HG03135 (cell line): ENCODE measurements at regions not wholly inside any gene's neighbourhood (a gene's known extent, or its start where the extent isn't known, plus 50 kb on each side); places are given as distances from the start of the nearest gene placed in this dataset.
"Not testable (repeated sequence)": the region's sequence is repeated elsewhere in the genome, so short reads cannot be mapped to it uniquely, and the experiment has no call there.

ENCODE experiments used
- ATAC-seq: cut with Tn5 transposase; IDR thresholded peaks from one replicate; pipeline ENCODE4 v1.9.1; 2021; ENCODE audit warnings: mild to moderate bottlenecking, moderate library complexity; ENCODE audit not compliant: unreplicated experiment

DNA sequence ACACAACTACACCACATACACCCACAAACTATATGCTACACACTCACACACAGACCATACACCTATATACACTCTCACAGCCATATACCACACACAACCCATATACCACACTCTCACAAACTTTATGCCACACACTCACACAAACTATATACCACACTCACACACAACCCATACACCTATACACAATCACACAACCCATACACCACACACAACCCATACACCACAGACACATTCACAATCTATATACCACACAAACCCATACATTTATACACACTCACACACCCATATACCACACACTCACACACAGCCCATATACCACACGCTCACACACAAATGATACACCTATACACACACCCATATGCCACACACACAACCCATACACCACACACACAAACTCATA, 163.3 kb downstream of the TMEM121 start:
- no peak for ATAC-seq

DNA sequence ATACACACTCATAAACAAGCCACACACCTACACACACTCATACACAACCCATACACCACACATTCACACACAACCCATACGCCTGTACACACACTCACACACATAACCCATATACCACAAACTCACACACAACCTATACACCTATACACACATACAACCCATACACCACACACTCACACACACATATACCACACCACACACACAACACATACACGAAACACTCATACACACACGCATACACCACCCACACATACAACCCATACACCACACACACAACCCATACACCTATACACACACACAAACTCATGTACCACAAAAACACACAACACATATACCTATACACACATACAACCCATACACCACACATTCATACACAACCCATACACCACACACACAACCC, 164.3 kb downstream of the TMEM121 start:
- no peak for ATAC-seq

DNA sequence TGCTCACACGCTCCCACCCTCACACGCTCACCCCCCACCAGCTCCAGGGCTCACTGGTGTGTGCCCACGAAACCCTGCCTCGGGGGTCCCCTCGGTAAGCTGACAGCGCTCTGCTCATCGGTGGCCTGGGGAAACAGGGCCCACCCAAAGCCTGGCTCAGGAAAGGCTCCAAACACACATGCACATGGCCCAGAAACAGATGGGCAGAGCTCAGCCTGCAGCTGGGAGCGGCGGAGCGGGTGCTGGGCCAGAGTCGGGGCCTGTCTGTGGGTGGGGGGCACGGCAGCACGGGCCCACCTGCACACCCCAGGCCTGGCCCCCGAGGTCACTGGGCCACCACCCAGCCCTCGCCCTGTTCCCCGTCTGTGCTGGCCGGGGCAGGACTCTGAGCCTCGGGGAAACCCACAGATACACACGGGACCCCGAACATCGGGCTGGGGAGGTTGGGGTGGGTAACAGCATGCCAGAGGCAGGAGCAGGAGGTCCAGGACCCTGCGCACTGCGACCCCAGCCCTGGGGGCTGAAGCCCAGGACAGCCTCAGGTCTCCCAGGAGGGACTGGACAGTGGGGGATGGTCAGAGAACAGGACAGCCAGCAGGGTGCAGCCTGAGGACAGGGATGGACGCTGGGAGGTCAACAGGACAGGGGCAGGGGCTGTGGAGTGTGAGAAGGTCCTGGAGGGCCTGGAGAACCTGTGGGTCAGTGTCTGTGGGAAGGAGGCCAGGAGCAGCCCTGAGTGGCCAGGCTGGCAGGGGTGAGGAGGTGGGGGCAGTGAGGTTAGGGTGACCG, 165.1 kb downstream of the TMEM121 start:
- ATAC-seq: not testable (repeated sequence)

DNA sequence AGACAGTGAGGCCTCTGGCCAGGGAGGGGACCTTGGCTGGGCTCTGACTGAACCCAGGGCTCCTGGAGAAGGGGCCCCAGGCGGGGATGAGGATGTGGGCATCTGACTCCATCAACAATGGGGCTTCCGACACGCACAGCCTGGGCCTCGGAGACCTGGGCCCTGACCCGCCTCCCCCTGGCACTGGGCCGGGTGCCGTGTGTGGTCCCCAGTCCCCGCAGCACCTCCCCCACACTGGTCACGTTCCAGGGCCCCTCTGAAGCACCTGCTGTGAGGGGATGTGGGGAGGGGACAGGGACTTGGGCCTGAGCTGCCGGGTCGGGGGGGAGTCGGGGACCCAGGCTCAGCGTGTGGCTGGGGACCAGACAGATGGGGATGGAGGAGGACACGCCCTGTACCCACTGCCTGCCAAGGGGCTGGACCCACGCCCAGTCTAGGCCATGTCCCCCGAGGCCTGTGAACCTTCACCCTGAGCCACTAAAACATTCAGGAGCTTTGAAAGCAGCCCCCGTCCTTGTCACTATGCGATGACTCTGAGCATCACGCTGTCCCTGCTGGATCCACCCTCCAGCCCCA, 165.8 kb downstream of the TMEM121 start:
- ATAC-seq: not testable (repeated sequence)

DNA sequence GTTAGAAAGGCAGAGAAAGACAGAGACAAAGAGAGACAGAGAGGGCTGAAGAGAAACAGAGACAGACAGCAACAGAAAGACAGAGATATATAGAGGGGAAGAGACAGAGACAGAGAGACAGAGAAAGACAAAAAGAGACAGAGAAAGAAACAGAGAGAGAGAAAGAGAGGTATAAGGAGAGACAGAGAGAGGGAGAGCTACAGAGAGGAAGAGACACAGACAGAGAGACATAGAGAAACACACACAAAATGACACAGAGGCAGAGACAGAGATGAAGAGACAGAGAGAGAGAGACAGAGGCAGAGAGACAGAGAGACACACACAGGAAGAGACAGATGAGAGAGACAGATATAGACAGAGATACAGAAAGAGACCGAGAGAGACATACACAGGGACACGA, 168.6 kb downstream of the TMEM121 start:
- no peak for ATAC-seq

DNA sequence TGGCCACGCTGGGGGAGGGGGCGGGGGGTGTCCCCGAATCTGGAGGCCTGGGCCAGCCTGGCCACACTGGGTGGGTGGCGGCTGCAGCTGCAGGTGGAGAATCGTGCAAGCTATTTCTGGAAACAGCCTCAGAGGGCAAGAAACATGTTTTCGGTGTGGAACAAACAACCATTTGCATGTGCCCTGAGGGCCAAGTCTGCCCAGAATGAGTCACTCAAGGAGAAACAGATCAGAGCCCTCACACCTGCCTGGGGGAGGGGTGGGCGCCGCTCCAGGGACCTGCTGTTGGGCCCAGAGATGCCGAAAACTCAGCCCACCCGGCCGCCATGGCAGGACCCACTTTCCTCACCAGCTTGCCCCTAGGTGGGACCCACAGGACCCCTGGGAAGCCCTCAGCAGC, 170.0 kb downstream of the TMEM121 start:
- ATAC-seq: peak; percentile 53

DNA sequence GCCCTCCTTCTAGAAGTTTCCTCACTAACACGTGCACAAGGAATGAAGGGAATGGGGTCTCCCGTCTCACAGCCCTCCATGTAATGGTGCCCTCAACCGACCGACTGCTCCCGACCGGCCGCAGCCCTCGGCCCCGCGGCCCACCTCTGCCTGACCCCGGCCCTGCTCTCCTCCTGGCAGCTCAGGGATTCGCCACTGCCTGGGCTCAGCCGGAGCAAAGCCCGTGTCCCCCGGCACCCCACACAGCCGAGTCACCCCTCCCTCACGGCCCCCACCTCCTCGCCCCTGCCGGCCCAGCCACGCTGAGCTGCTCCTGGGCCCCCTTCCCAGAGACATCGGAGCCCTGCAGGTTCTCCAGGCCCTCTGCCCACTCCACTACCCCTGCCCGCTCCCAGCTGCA, 171.0 kb downstream of the TMEM121 start:
- not testable (repeated sequence) for ATAC-seq

DNA sequence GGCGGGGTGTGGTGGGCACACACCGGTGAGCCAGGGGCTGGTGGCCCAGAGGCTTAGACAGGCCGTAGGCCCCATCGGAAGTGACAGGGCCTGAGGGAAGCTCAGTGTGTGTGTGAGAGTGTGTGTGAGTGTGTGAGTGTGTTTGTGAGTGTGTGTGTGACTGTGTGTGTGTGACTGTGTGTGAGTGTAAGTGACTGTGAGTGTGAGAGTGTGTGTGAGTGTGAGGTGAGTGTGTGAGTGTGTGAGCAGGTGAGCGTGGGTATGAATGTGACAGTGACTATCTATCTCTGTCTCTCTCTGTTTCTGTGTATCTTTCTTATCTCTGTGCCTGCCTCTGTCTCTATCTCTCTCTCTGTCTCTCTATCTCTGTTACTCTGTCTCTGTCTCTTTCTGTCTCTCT, 171.6 kb downstream of the TMEM121 start:
- ATAC-seq: not testable (repeated sequence)

DNA sequence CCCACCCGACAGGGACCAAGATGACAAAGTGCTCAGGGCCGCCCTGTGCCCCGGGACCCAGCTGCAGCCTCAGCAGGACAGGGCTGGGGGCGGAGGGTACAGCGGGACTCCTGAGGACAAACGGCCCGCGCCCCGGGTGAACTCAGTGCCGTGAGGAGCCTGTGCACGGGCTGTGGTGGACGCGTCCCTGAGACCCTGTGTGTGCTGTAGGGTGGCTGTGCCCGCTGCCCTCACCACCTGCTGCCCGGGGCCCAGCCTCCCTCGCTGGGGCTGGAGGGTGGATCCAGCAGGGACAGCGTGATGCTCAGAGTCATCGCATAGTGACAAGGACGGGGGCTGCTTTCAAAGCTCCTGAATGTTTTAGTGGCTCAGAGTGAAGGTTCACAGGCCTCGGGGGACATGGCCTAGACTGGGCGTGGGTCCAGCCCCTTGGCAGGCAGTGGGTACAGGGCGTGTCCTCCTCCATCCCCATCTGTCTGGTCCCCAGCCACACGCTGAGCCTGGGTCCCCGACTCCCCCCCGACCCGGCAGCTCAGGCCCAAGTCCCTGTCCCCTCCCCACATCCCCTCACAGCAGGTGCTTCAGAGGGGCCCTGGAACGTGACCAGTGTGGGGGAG, 172.7 kb downstream of the TMEM121 start:
- not testable (repeated sequence) for ATAC-seq

DNA sequence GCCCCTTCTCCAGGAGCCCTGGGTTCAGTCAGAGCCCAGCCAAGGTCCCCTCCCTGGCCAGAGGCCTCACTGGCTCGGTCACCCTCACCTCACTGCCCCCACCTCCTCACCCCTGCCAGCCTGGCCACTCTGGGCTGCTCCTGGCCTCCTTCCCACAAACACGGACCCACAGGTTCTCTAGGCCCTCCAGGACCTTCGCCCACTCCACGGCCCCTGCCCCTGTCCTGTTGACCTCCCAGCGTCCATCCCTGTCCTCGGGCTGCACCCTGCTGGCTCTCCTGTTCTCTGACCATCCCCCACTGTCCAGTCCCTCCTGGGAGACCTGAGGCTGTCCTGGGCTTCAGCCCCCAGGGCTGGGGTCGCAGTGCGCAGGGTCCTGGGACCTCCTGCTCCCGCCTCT, 173.3 kb downstream of the TMEM121 start:
- ATAC-seq: not testable (repeated sequence)

DNA sequence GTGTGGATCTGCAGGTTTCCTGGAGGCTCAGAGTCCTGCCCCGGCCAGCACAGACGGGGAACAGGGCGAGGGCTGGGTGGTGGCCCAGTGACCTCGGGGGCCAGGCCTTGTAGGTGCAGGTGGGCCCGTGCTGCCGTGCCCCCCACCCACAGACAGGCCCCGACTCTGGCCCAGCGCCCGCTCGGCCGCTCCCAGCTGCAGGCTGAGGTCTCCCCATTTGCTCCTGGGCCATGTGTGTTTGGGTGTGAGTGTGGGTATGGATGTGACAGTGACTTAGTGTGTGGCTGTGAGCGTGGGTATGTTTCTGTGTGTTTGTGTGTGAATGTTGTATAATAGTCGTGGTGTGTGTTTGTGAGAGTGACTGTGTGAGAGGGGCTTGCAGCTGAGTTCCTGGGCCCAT, 173.8 kb downstream of the TMEM121 start:
- not testable (repeated sequence) for ATAC-seq

DNA sequence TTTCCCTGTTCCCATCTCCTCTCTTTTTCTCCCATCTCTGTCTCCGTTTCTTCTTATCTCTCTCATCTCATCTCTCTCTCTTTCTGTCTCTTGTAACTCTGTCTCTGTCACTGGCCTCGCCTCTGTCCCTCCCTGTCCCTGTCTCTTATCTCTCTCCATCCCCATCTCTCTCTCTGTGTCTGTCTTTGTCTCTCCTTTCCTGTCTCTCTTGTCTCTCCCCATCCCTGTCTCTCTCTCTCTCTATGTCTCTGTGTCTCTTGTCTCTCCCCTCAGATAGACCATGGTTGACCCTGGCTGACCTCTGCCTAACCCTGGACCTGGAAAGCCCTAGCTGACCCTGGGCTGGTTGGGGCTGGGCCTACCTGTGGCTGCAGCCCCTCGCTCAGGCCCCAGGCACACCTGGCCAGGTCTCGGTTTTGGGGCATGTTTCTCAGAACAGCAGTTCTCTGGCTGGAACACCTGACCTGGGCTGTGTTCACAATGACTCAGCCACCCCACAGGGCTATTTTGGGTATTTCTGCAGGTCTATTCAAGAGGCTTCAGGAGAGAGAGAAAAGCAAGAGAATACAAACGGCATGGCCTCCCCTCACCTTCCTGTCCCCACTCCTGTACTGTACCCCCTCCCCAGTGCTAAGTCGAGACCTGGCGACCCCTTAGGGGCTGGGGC, 174.4 kb downstream of the TMEM121 start:
- ATAC-seq: peak; percentile 43

DNA sequence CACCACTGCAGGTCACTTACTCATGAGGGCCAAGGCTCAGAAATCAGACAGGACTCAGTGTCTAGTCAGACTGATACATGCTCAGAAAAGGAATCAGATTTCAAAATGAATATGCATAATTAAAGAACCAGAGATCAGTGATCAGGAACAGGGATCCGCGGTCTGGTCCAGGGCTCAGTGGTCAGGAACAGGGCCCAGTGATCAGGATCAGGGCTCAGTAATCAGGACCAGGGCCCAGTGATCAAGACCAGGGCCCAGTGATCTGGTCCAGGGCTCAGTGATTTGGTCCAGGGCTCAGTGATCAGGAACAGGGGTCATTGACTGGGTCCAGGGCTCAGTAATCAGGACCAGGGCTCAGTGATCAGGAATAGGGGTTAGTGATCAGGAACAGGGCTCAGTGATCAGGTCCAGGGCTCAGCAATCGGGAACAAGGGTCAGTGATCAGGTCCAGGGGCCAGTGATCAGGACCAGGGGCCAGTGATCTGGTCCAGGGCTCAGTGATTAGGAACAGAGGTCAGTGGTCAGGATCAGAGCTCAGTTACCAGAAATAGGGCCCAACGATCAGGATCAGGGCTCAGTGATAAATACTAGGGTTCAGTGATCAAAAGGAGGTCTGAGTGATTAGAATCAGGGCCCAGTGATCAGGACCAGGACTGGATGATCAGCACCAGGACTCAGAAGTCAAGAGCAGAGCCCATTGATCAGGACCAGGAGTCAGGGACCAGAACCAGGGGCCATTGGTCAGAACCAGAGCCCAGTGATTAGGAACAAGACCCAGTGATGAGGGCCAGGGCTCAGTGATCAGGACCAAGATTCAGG, 175.3 kb downstream of the TMEM121 start:
- ATAC-seq: no peak

DNA sequence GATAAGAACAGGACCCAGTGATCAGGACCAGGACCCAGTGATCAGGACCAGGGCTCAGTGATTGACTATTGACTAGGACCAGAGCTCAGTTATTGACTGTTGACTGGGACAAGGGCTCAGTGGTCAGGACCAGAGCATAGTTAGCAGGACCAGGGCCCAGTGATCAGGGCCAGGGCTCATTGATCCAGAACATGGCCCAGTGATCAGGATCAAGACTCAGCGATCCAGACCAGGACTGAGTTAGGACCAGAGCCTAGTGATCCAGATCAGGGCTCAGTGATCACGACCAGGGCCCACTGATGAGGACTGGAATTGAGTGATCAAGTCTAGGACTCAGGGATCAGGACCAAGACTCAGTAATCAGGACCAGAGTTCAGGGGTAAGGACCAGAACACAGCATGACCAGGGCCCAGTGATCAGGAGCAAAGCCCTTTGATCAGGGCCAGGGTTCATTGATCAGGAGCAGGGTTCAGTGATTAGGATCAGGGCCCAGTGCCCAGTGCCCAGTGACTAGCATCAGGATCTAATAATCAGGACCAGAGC, 176.0 kb downstream of the TMEM121 start:
- ATAC-seq: no peak

DNA sequence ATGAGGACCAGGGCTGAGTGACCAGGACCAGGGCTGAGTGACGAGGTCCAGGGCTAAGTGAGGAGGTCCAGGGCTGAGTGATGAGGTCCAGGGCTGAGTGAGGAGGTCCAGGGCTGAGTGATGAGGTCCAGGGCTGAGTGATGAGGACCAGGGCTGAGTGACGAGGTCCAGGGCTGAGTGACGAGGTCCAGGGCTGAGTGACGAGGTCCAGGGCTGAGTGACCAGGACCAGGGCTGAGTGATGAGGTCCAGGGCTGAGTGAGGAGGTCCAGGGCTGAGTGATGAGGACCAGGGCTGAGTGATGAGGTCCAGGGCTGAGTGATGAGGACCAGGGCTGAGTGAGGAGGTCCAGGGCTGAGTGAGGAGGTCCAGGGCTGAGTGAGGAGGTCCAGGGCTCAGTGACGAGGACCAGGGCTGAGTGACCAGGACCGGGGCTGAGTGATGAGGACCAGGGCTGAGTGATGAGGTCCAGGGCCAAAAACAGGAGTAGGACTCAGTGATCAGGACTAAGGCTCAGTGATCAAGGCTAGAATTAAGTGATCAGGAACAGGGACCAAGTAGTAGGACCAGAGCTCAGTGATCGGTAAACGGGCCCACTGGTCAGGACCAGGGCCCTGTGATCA, 176.8 kb downstream of the TMEM121 start:
- ATAC-seq: not testable (repeated sequence)

DNA sequence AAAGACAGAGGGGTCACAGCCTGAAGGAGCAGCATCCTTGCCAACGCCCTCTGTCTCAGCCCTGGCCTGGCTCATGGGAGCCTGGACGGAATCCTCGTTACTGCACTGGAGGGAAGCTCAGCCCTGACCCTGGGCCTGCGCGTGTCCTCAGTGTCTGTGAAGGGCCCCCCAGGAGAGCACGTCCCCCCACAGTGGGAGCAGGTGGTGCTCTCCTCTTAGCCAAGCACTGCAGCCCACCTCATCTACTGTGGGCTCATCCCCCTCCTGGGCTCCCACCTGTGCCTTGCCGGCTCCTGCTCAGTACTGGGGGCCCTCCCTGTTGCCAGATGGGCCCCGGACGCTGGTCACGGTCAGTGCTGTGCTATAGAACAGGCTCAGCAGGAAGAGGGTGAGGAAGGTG, 177.7 kb downstream of the TMEM121 start:
- not testable (repeated sequence) for ATAC-seq

DNA sequence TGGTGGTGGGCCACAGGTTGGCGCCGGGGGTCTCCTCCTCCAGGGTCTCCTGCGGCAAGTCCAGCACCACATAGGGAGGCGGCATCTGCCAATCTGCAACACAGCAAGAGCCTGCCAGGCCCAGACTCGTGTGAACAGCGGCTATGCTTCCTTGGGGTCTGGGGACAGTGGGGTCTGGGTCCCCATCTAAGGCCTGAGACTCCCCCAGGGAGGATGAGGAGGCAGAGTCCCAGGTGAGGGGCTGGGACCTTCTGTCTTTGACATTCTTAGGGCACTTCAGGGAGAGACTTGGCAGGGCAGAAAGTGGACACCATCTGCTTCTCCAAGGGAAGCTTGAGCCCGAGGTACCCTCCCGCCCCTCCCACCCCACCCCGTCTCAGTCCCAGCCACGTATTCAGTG, 178.1 kb downstream of the TMEM121 start:
- not testable (repeated sequence) for ATAC-seq

DNA sequence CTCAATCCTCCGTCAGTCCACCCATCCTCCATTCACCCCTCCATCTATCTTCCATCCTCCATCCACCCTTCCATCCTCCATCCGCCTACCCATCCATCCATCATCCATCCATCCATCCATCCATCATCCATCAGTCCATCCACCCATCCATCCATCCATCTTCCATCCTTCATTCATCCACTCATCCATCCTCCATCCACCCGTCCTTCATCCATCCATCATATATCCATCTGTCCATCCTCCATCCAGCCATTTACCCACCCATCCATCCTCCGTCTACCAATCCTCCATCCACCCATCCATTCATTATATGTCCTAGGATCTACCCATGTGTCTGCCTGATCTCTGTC, 179.1 kb downstream of the TMEM121 start:
- ATAC-seq: not testable (repeated sequence)

DNA sequence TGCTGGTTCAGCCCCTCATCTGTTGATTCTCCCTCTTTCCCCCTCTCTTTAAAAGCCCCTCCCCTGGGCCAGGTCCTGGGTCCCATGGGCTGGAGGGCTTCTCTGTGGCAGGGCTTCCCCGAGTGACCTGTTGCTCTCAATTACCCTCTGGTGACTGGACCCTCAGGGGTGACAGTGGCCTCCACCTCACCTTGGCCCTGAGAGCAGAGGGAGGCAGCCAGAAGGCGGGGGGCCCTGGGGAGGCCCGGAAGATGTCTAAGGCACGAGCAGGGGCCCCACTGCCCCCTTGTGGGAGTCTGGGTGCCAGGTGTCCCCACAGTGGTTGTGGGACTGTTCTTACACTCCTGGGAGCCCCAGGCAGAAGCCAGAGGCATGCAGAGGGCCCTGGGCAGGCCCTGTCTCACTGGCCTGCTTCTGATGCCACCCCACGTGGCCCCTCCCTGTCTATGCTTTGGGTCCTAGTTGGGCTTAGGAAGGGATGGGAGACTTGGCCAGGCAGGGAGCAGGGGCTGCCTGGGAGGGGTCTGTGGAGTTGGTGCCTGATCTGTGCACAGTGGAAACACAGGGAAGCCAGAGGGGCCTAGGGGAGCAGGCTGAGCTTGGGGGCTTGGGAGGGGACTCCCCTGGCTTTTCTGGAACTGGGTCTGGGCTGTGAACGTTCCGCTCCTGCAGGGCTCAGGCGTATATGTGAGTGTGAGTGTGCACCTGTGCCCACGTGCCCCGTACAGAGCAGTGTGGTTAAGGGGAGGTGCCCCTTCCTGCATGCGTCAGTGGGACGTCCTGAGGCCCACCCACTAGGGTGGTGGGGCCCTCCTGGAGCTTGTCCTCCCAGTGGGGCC, 179.7 kb downstream of the TMEM121 start:
- ATAC-seq: peak; percentile 47
